HG02642 (cell line): ENCODE measurements at regions not wholly inside any gene's neighbourhood (a gene's known extent, or its start where the extent isn't known, plus 50 kb on each side); places are given as distances from the start of the nearest gene placed in this dataset.
"Not testable (repeated sequence)": the region's sequence is repeated elsewhere in the genome, so short reads cannot be mapped to it uniquely, and the experiment has no call there.

ENCODE experiments used
- ATAC-seq: cut with Tn5 transposase; IDR thresholded peaks from one replicate; pipeline ENCODE4 v1.9.1; 2021; ENCODE audit warnings: mild to moderate bottlenecking; ENCODE audit not compliant: unreplicated experiment, poor library complexity

GRCh38 chr2:7140306-7140705 lies 223.1 kb downstream of the RNF144A start:
- ATAC-seq: no peak

- no peak for ATAC-seq
Observed at GRCh38 chr2:7145707-7146106, 228.5 kb downstream of the RNF144A start.

- no peak for ATAC-seq
Observed at GRCh38 chr2:7146151-7146550, 228.9 kb downstream of the RNF144A start.

GRCh38 chr2:7154656-7155055 lies 237.4 kb downstream of the RNF144A start:
- ATAC-seq: no peak

GRCh38 chr2:7161501-7161900 lies 244.3 kb downstream of the RNF144A start:
- no peak for ATAC-seq

- no peak for ATAC-seq
Observed at GRCh38 chr2:7165736-7166135, 248.5 kb downstream of the RNF144A start.

GRCh38 chr2:7167801-7168411 lies 250.7 kb downstream of the RNF144A start:
- ATAC-seq: no peak

- no peak for ATAC-seq
Observed at GRCh38 chr2:7169593-7169992, 252.4 kb downstream of the RNF144A start.

- ATAC-seq: not testable (repeated sequence)
Observed at GRCh38 chr2:7178996-7179395, 261.8 kb downstream of the RNF144A start.

GRCh38 chr2:7180638-7181370 lies 263.6 kb downstream of the RNF144A start:
- ATAC-seq: no peak

GRCh38 chr2:7182525-7182924 lies 265.3 kb downstream of the RNF144A start:
- ATAC-seq: no peak

GRCh38 chr2:7189106-7189505 lies 271.9 kb downstream of the RNF144A start:
- no peak for ATAC-seq

- no peak for ATAC-seq
Observed at GRCh38 chr2:7190587-7191324, 273.5 kb downstream of the RNF144A start.

GRCh38 chr2:7191932-7192331 lies 274.7 kb downstream of the RNF144A start:
- no peak for ATAC-seq

GRCh38 chr2:7193457-7193856 lies 276.2 kb downstream of the RNF144A start:
- no peak for ATAC-seq

GRCh38 chr2:7194950-7195349 lies 277.7 kb downstream of the RNF144A start:
- no peak for ATAC-seq

- ATAC-seq: no peak
Observed at GRCh38 chr2:7196883-7197282, 279.7 kb downstream of the RNF144A start.

- ATAC-seq: no peak
Observed at GRCh38 chr2:7201851-7202250, 284.6 kb downstream of the RNF144A start.

GRCh38 chr2:7203056-7203467 lies 285.9 kb downstream of the RNF144A start:
- no peak for ATAC-seq

GRCh38 chr2:7205151-7205830 lies 288.1 kb downstream of the RNF144A start:
- no peak for ATAC-seq
